Peyer's patch (tissue), 4 donors: ENCODE measurements at regions not wholly inside any gene's neighbourhood (a gene's known extent, or its start where the extent isn't known, plus 50 kb on each side); places are given as distances from the start of the nearest gene placed in this dataset.

Experiments
- CTCF ChIP-seq, 6 experiments: fragments of 450-650 bp in 4 of 6; fragments of 200-600 bp in 2 of 6; sonication (generic) in 1 of 6; IDR thresholded peaks; one replicate each; pipeline ENCODE4 v1.5.1; 2017 to 2019; ENCODE audit warnings: antibody characterized with exemption in 6 of 6, mild to moderate bottlenecking in 3 of 6, moderate library complexity in 1 of 6
- POLR2A ChIP-seq, 2 donors: fragments of 450-650 bp; IDR thresholded peaks; one replicate each; pipeline ENCODE4 v1.5.1; 2017; ENCODE audit warnings: antibody characterized with exemption in 2 of 2, mild to moderate bottlenecking in 2 of 2, moderate library complexity in 2 of 2

GRCh38 chr13:111644750-111645149 lies 324.3 kb downstream of the TEX29 start:
- TF ChIP-seq POLR2A (IDR thresholded peaks at IDR 0.05): no peak
- TF ChIP-seq CTCF (IDR thresholded peaks at IDR 0.05): no peak
